H9 (cell line): ENCODE measurements at regions not wholly inside any gene's neighbourhood (a gene's known extent, or its start where the extent isn't known, plus 50 kb on each side); places are given as distances from the start of the nearest gene placed in this dataset.

Source experiments
- DNase-seq: peaks from one replicate; pipeline ENCODE4 v3.0.0-alpha.2; 2017
- H2AFZ ChIP-seq: one replicate; pipeline ENCODE4 v1.6.1; 2013; ENCODE audit warnings: mild to moderate bottlenecking, low read length, control low read depth, moderate library complexity
- H2AK5ac ChIP-seq: 2 replicates; pipeline ENCODE4 v1.6.1; 2013; ENCODE audit warnings: low read length, control low read depth, mixed read lengths; ENCODE audit not compliant: insufficient read length
- H2BK120ac ChIP-seq: one replicate; pipeline ENCODE4 v1.6.1; 2013; ENCODE audit warnings: low read depth, mild to moderate bottlenecking, low read length, control low read depth, inconsistent platforms; ENCODE audit not compliant: poor library complexity, severe bottlenecking
- H2BK12ac ChIP-seq: 2 replicates; pipeline ENCODE4 v1.6.1; 2013; ENCODE audit warnings: low read length, control low read depth, mixed read lengths, low read depth; ENCODE audit not compliant: insufficient read length
- H2BK15ac ChIP-seq: 2 replicates; pipeline ENCODE4 v1.6.1; 2013; ENCODE audit warnings: low read depth, low read length, control low read depth
- H2BK20ac ChIP-seq: one replicate; pipeline ENCODE4 v1.6.1; 2013; ENCODE audit warnings: low read depth, mild to moderate bottlenecking, low read length, control low read depth, inconsistent platforms; ENCODE audit not compliant: poor library complexity, severe bottlenecking
- H2BK5ac ChIP-seq: 2 replicates; pipeline ENCODE4 v1.6.1; 2013; ENCODE audit warnings: low read length, control low read depth, mixed read lengths; ENCODE audit not compliant: insufficient read length
- H3K14ac ChIP-seq: 2 replicates; pipeline ENCODE4 v1.6.1; 2013; ENCODE audit warnings: low read length, control low read depth; ENCODE audit not compliant: insufficient read depth
- H3K18ac ChIP-seq: 2 replicates; pipeline ENCODE4 v1.6.1; 2013; ENCODE audit warnings: low read depth, mild to moderate bottlenecking, mixed read lengths, low read length, control low read depth; ENCODE audit not compliant: insufficient read length
- H3K23ac ChIP-seq: 2 replicates; pipeline ENCODE4 v1.6.1; 2013; ENCODE audit warnings: low read length, control low read depth, mixed read lengths, low read depth; ENCODE audit not compliant: insufficient read length
- H3K23me2 ChIP-seq: 2 replicates; pipeline ENCODE4 v1.6.1; 2013; ENCODE audit warnings: low read depth, mild to moderate bottlenecking, mixed read lengths, low read length, control low read depth; ENCODE audit not compliant: insufficient read length, poor library complexity, severe bottlenecking
- H3K27ac ChIP-seq: 2 replicates; pipeline ENCODE4 v1.5.1; 2013; ENCODE audit warnings: low read length, control low read depth, mixed read lengths, low read depth; ENCODE audit not compliant: insufficient read length
- H3K27me3 ChIP-seq: 2 replicates; pipeline ENCODE4 v1.6.1; 2013; ENCODE audit warnings: low read length, control low read depth, inconsistent platforms; ENCODE audit not compliant: insufficient read depth
- H3K4ac ChIP-seq: 2 replicates; pipeline ENCODE4 v1.6.1; 2013; ENCODE audit warnings: low read depth, mild to moderate bottlenecking, control low read depth, inconsistent platforms, low read length, moderate library complexity
- H3K4me1 ChIP-seq: 2 replicates; pipeline ENCODE4 v1.6.1; 2013; ENCODE audit warnings: low read length, control low read depth, inconsistent platforms; ENCODE audit not compliant: insufficient read depth
- H3K4me2 ChIP-seq: 2 replicates; pipeline ENCODE4 v1.6.1; 2013; ENCODE audit warnings: low read length, control low read depth, mixed read lengths; ENCODE audit not compliant: insufficient read length, insufficient read depth
- H3K56ac ChIP-seq: 2 replicates; pipeline ENCODE4 v1.6.1; 2013; ENCODE audit warnings: low read depth, mild to moderate bottlenecking, mixed read lengths, low read length, control low read depth; ENCODE audit not compliant: insufficient read length
- H3K79me1 ChIP-seq: 2 replicates; pipeline ENCODE4 v1.6.1; 2013; ENCODE audit warnings: low read depth, mild to moderate bottlenecking, moderate library complexity, low read length, control low read depth, inconsistent platforms; ENCODE audit not compliant: insufficient read depth, poor library complexity, severe bottlenecking
- H3K79me2 ChIP-seq: 2 replicates; pipeline ENCODE4 v1.6.1; 2013; ENCODE audit warnings: low read length, control low read depth, inconsistent platforms; ENCODE audit not compliant: insufficient read depth
- H3K9ac ChIP-seq: 2 replicates; pipeline ENCODE4 v1.6.1; 2013; ENCODE audit warnings: low read length, control low read depth, mixed read lengths; ENCODE audit not compliant: insufficient read length; ENCODE audit errors: extremely low read depth
- H3K9me3 ChIP-seq: one replicate; pipeline ENCODE4 v1.6.1; 2013; ENCODE audit warnings: low read depth, low read length, inconsistent platforms; ENCODE audit not compliant: control insufficient read depth
- H3T11ph ChIP-seq: one replicate; pipeline ENCODE4 v1.6.1; 2013; ENCODE audit warnings: mild to moderate bottlenecking, low read length, control low read depth, inconsistent platforms
- H4K20me1 ChIP-seq: one replicate; pipeline ENCODE4 v1.6.1; 2013; ENCODE audit not compliant: control insufficient read depth, insufficient read length, insufficient read depth
- H4K5ac ChIP-seq: 2 replicates; pipeline ENCODE4 v1.6.1; 2013; ENCODE audit warnings: low read depth, mild to moderate bottlenecking, mixed read lengths, low read length, control low read depth; ENCODE audit not compliant: insufficient read length
- H4K8ac ChIP-seq: replicated peaks from 2 replicates; pipeline ENCODE4 v1.6.1; 2013; ENCODE audit warnings: low read length, control low read depth, mixed read lengths, low read depth; ENCODE audit not compliant: insufficient read length
- H4K91ac ChIP-seq: 2 replicates; pipeline ENCODE4 v1.6.1; 2013; ENCODE audit warnings: low read depth, mild to moderate bottlenecking, moderate library complexity, mixed read lengths, low read length, control low read depth; ENCODE audit not compliant: insufficient read length
- H3K27ac Mint-ChIP-seq, 3 experiments: 2 replicates in 2 of 3; 3 replicates in 1 of 3; pipeline ENCODE4 v1.8.0; 2020 to 2021; ENCODE audit warnings: mixed read lengths in 3 of 3, mild to moderate bottlenecking in 1 of 3, moderate library complexity in 1 of 3
- H3K27me3 Mint-ChIP-seq: 2 replicates; pipeline ENCODE4 v1.8.0; 2021; ENCODE audit warnings: low read depth, mild to moderate bottlenecking, moderate library complexity, mixed read lengths
- H3K36me3 Mint-ChIP-seq, 3 experiments: 2 replicates in 2 of 3; 3 replicates in 1 of 3; pipeline ENCODE4 v1.8.0; 2020 to 2021; ENCODE audit warnings: low read depth in 3 of 3, mixed read lengths in 3 of 3; ENCODE audit not compliant: insufficient read depth in 1 of 3
- H3K4me1 Mint-ChIP-seq, 2 experiments: 2 replicates each; pipeline ENCODE4 v1.8.0; 2020; ENCODE audit warnings: mixed read lengths in 2 of 2
- H3K4me3 Mint-ChIP-seq, 2 experiments: 2 replicates in 1 of 2; 3 replicates in 1 of 2; pipeline ENCODE4 v1.8.0; 2020 to 2021; ENCODE audit warnings: mild to moderate bottlenecking in 2 of 2, mixed read lengths in 2 of 2, moderate library complexity in 1 of 2
- H3K9me3 Mint-ChIP-seq, 2 experiments: 2 replicates in 1 of 2; 3 replicates in 1 of 2; pipeline ENCODE4 v1.8.0; 2020; ENCODE audit warnings: mild to moderate bottlenecking in 2 of 2, mixed read lengths in 2 of 2, moderate library complexity in 1 of 2
- WGBS: extraction: QIAGEN DNeasy Blood & Tissue Kit; methylation state at CpG from one replicate; pipeline ENCODE4 v1.1.7; 2013; ENCODE audit warnings: missing lambda C conversion rate, low lambda C conversion rate, mixed read lengths; ENCODE audit not compliant: insufficient read length; ENCODE audit errors: extremely low coverage; 5-methylcytosine and 5-hydroxymethylcytosine counted together
- TF ChIP-seq, protein P1 (sequence below): fragments of 200-600 bp; sonication (generic); conservative IDR thresholded peaks from 3 replicates; pipeline ENCODE4 v1.8.0; 2021; ENCODE audit warnings: antibody characterized with exemption, mild to moderate bottlenecking

DNA sequence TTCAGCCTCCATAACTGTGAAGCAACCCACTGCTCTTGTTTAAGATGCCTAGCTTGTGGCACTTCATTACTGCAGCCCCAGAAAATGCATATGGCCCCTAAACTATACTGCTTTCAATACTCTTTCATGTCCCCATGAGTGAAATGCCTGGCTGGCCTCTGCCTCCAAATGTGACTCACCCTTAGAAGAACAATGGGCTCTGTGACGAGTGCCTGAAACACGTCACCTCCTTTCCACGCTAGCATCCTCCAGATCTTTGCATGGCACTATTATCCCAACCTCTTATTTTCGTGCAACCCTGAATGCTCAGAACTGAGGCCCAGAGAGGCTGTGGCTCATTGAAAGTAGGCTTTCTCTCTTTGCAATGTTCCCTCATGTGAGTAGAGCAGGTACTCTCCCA, 233.1 kb downstream of the CBLN1 start:
- H3K9me3 Mint-ChIP-seq, result no peaks in the 10 kb centered on the region

More for the DNA sequence above, 233.1 kb downstream of the CBLN1 start:
- H3K27me3 ChIP-seq, result no peaks in the 10 kb centered on the region
- no peak overlapping the region for H2BK15ac ChIP-seq
- H4K8ac ChIP-seq, result no peak overlapping the region
- H3K4me2 ChIP-seq, result no peak overlapping the region
- no peak overlapping the region for H3T11ph ChIP-seq
- H3K14ac ChIP-seq, result no peak overlapping the region
- no CpG with 5 or more reads among the region's 4 CpGs for WGBS
- no peak overlapping the region for H4K91ac ChIP-seq
- no peaks in the 10 kb centered on the region for H3K23me2 ChIP-seq
- no peaks in the 10 kb centered on the region for H3K79me2 ChIP-seq
- H3K4ac ChIP-seq, result no peak overlapping the region
- Mint-ChIP-seq H3K27ac (peak overlapping the region in 1 of 3 experiments; percentile 24; a peak in 1 of 7 replicates), H3K27me3 (no peaks in the 10 kb centered on the region; the same call in none of the 2 replicates), H3K4me1 (peaks cover 6 to 13% of the 10 kb centered on the region in 2 experiments), H3K4me3 (no peak overlapping the region), H3K36me3 (no peaks in the 10 kb centered on the region)
- H2AFZ ChIP-seq, result no peak overlapping the region
- H2AK5ac ChIP-seq, result no peak overlapping the region
- no peak overlapping the region for H2BK20ac ChIP-seq
- H3K79me1 ChIP-seq, result no peaks in the 10 kb centered on the region
- H2BK5ac ChIP-seq, result no peak overlapping the region
- TF ChIP-seq, protein P1, sequence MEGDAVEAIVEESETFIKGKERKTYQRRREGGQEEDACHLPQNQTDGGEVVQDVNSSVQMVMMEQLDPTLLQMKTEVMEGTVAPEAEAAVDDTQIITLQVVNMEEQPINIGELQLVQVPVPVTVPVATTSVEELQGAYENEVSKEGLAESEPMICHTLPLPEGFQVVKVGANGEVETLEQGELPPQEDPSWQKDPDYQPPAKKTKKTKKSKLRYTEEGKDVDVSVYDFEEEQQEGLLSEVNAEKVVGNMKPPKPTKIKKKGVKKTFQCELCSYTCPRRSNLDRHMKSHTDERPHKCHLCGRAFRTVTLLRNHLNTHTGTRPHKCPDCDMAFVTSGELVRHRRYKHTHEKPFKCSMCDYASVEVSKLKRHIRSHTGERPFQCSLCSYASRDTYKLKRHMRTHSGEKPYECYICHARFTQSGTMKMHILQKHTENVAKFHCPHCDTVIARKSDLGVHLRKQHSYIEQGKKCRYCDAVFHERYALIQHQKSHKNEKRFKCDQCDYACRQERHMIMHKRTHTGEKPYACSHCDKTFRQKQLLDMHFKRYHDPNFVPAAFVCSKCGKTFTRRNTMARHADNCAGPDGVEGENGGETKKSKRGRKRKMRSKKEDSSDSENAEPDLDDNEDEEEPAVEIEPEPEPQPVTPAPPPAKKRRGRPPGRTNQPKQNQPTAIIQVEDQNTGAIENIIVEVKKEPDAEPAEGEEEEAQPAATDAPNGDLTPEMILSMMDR, result no peak
- no peak overlapping the region for H3K56ac ChIP-seq
- no peaks in the 10 kb centered on the region for H3K4me1 ChIP-seq
- no peak overlapping the region for H3K9ac ChIP-seq
- H3K23ac ChIP-seq, result no peak overlapping the region
- no peak overlapping the region for H3K27ac ChIP-seq
- no peak overlapping the region for H2BK120ac ChIP-seq
- no peaks in the 10 kb centered on the region for H3K9me3 ChIP-seq
- no peak for DNase-seq
- no peak overlapping the region for H4K5ac ChIP-seq
- H3K18ac ChIP-seq, result no peak overlapping the region
- no peaks in the 10 kb centered on the region for H4K20me1 ChIP-seq
- no peak overlapping the region for H2BK12ac ChIP-seq
